ENCODE measurements at regions not wholly inside any gene's neighbourhood (a gene's known extent, or its start where the extent isn't known, plus 50 kb on each side); places are given as distances from the start of the nearest gene placed in this dataset.

- DNase-seq, result peak; percentile 74
Measured at GRCh38 chr11:69918938-69919650, 99.9 kb upstream of the FGF3 start.

- DNase-seq, result peak; percentile 12
Measured at GRCh38 chr11:69919659-69920344, 100.6 kb upstream of the FGF3 start.

- peak; percentile 15 for DNase-seq
Measured at GRCh38 chr11:69920345-69921127, 101.3 kb upstream of the FGF3 start.

- peak; percentile 7 for DNase-seq
Measured at GRCh38 chr11:69921128-69922014, 102.2 kb upstream of the FGF3 start.

GRCh38 chr11:69922015-69922595 lies 102.9 kb upstream of the FGF3 start:
- no peak for DNase-seq

- DNase-seq, result no peak
Measured at GRCh38 chr11:69922596-69923111, 103.4 kb upstream of the FGF3 start.

GRCh38 chr11:69923196-69923595 lies 104.0 kb upstream of the FGF3 start:
- no peak for DNase-seq

- no peak for DNase-seq
Measured at GRCh38 chr11:69923641-69924307, 104.6 kb upstream of the FGF3 start.

- no peak for DNase-seq
Measured at GRCh38 chr11:69924308-69925161, 105.3 kb upstream of the FGF3 start.

- DNase-seq, result no peak
Measured at GRCh38 chr11:69925366-69926196, 106.4 kb upstream of the FGF3 start.

GRCh38 chr11:69926376-69927050 lies 107.3 kb upstream of the FGF3 start:
- DNase-seq, result no peak

GRCh38 chr11:69928121-69928520 lies 108.9 kb upstream of the FGF3 start:
- no peak for DNase-seq

- DNase-seq, result no peak
Measured at GRCh38 chr11:69928975-69929374, 109.8 kb upstream of the FGF3 start.

- DNase-seq, result no peak
Measured at GRCh38 chr11:69930081-69931059, 111.2 kb upstream of the FGF3 start.

GRCh38 chr11:69931060-69931910 lies 112.1 kb upstream of the FGF3 start:
- no peak for DNase-seq

Measured in activated T-cell treated with anti-CD3 and anti-CD28 coated beads, Interleukin-2, amount 50 U/mL, for 1 hour (primary cell).